Suppressor macrophage treated with lipopolysaccharide for 4 hours (primary cell): ENCODE measurements at regions not wholly inside any gene's neighbourhood (a gene's known extent, or its start where the extent isn't known, plus 50 kb on each side); places are given as distances from the start of the nearest gene placed in this dataset.
"Not testable (repeated sequence)": the region's sequence is repeated elsewhere in the genome, so short reads cannot be mapped to it uniquely, and the experiment has no call there.

Experiments used
- DNase-seq: peaks from one replicate; pipeline ENCODE4 v3.0.0-alpha.2; 2020

DNA sequence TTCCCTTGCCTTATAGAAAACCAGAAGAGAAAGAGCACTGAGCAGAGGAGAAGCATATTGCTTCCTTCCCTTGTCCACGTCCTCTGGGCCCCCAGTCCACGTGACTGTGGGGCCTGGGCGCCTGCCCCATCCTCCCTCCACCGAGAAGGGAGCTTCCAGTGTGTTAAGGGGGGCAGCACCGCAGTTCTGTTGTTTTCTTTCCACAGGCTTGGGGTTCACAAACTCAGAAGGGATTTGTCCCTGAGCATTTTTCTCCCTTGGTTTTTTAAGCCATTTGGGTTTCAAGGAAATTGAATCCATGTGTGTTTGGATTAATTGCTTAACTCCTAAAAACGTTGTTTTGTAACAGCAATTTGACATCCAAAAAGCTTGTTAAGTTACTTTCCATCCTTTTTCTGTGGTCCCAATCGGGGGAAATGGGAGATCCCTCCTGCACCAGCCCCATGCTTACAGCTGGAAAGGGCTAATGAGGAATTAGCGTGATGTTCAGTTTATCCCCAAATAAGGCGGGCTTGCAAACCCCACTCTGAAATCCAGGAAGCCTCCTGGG is 347.5 kb upstream of the TNRC6C start:
- no peak for DNase-seq

DNA sequence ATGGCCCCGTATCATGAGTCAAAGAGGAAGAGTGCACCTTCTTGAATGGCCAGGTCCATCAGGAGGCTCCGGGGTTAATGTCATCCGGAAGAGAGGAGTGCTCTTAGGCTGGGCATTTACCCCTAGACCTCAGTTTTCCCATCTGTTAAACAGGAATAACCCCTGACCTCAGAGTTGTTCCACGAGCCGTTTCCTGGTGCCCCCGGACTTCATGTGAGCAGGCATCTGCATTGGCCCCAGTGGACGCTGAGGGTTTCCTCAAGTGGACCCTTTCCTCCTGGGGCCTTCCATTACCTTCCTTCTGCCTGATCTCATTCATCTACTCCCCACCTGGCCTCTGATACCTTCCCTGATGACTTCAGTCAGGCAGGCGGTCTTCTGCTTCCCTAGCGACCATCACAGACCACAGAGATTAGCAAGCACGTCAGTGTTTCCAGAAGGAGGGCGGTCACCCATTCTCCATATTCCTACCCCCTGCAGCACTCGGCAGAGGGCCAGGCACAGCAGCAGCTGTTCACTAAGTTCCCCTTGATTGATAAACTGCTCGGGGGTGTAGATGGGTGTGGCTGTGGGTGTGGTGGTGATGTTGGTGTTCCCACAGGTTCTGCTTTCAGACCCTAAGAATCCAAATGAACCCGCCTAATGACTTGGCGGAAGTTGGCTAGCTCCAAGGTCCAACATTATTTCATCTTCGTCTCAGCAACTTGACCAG is 346.6 kb upstream of the TNRC6C start:
- no peak for DNase-seq

DNA sequence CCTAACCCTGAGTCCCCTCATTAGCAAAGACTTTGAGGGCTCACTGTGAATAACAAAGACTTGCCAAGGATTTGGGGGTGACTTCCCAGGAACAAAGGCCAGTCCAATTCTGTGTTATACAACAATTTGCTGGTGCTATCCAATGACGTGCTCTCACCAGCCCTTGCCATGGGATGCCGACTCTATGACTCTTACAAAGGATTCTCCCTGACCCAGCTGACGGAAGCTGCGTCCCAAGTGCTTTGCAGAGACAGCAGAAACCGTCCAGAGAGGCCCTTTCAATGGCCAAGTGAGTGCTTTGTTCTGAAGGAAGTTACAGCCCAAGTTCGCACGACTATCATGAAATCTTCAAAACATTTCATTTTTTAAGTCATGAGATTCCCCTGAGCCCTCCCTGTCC is 345.3 kb upstream of the TNRC6C start:
- no peak for DNase-seq

DNA sequence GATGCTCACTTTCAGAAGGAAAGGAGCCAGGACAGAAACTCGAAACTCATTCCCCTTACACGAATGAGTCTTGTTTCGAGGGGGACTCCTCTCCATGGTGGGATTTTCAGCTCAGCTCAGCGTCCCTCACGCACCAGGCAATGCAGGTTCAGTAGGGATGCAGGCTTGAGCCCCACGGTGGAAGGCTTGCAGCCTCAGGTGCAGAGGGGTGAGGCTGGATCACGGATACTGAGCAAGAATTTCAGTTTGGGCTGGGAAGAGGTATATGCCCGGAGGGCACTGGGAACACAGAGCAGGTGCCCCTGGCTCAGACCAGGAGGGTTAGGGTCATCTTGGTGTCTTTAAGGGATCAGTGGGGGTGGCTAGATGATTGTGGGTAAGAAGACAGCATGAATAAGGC is 344.9 kb upstream of the TNRC6C start:
- DNase-seq = no peak

DNA sequence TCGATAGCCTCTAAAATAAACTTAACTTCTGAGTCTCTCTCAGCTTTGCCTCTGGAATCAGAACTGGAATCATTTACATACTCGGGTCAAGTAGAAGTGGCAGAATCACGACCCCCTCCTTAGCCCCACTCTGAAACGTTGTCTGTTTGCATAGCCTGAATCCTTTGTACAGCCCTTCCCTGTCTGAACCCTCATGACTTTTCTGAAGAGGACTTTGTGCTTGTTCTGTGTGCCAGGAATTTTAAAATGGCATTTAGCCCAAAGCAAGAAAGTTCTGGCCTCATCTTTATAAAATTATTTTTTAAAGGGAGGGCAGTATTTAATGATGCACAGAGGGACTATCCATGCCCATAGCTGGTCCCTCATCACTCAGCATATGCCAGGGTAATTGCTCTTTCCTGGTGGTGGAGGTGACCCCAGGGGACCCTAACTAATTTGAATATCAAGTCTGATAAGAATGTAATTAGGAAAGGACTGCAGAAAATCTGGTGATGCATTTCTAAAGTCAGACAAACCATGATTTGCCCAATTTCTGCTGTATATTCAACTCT is 342.7 kb upstream of the TNRC6C start:
- DNase-seq = no peak

DNA sequence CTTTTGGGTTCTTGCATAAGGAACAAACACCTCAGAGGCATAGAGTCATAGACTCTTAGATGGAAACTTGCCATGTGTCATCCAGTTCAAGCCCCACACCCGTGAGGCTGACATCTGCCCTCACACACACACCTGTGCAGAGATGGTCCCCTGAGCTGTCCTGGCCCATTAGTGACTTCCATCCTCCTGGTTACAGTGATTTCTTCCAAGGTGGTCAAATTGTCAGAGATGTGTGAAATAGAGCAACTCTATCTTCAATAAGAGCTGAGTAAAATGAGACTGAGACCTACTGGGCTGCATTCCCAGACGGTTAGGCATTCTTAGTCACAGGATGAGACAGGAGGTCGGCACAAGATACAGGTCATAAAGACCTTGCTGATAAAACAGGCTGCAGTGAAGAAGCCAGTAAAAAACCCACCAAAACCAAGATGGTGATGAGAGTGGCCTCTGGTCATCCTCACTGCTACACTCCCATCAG is 342.2 kb upstream of the TNRC6C start:
- DNase-seq = no peak

DNA sequence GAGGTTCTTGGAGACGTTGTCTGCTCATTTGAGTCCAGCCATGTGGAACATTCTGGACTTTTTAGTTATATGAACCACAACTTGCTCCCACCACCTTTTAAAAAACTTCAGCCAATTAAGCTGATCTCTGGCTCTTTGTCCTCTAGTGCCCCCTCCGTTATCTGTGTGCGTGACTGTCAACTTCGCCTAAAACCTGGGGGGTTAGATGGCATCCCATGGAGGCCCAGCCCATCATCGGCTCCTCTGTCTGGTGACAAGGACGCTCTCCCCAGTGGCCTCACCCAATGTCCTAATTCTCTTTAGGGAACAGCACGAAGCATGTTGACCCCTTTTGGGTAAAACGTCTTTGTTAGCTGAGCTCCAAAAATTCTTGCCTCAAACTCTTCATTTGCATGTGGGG is 341.0 kb upstream of the TNRC6C start:
- DNase-seq = no peak

DNA sequence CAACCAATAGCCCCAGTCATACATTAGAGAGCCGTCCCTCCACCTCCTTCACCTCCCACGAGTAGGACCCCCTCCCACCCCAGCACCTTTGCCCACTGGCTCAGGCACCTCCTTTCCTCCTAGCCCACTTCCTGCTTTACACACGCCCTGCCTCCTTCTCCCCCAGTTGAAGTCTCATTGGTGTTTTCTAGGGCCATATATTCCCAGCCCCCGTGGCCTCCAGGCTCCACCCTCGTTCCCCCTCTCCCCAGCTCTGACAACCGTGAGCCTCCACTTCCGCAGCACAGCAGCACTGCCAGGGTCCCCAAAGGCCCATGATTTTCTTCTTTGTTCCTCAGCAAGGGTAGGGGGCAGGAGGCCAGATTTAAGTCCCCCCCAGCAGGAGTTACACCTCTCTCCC is 340.3 kb upstream of the TNRC6C start:
- DNase-seq = no peak

DNA sequence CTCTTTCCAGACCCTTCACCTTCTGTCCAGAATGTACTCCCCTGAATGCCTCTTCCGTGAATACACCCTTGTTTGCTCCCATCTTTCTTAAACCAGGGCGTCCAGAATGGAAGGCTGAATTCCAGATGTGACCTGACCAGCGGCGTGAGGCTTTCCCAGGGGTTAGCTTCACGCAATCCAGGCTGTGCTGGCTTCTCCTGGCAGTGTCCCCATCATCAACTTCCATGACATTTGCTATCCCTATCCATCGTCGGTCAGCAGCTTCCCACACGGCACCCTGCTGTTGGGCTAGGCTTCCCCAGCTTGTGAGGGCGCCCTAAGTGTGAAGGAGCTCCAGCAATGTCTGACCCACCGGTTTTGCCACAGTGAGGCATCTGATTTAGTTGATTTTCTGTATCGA is 339.8 kb upstream of the TNRC6C start:
- no peak for DNase-seq

DNA sequence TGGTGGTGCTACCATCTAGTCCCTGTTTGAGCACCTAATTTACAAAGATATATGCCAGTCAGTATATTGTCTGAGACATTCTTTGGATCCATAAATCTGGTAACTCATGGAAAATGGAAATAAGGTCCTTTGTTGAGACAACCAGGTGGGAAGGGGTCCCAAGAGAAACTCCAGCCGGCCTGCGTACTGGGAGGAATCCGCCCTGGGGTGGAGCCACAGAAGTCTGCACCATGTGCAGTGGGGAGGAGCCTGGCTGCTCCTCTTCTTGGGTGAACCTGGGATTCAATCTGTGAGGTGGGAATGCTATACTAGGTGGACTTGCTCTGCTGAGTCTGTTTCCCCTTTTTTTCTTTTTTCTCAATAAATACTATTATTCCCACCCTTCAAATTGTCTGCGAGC is 339.2 kb upstream of the TNRC6C start:
- DNase-seq = no peak

DNA sequence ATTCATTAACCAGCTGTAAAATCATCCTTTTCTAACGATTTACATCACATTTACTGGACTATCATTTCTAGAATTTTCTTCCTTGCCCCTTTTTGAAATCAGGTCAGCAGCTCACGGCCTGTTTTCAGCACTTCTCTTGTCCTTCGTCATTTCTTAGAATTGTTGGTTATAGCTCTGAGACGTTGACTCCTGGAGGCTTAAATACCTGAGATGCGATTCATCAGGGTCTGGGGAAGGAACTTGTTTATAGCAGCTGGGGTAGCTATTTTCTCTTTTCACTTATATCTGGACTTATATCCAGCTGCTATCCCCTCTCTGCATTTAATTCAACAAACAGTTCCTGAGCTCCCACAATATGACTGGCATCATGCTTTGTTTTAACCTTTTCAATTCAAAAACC is 338.7 kb upstream of the TNRC6C start:
- no peak for DNase-seq

DNA sequence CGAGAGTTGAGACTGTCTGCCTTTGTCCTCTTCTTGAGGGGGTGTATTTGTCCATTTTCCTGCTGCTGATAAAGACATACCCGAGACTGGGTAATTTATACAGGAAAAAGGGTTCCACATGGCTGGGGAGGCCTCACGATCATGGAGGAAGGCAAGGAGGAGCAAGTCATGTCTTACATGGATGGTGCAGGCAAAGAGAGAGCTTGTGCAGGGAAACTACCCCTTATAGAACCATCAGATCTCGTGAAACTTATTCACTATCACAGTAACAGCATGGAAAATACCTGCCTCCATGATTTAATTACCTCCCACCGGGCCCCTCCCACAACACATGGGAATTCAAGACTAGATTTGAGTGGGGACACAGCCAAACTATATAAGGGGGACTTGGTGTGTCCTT is 338.2 kb upstream of the TNRC6C start:
- DNase-seq = no peak

DNA sequence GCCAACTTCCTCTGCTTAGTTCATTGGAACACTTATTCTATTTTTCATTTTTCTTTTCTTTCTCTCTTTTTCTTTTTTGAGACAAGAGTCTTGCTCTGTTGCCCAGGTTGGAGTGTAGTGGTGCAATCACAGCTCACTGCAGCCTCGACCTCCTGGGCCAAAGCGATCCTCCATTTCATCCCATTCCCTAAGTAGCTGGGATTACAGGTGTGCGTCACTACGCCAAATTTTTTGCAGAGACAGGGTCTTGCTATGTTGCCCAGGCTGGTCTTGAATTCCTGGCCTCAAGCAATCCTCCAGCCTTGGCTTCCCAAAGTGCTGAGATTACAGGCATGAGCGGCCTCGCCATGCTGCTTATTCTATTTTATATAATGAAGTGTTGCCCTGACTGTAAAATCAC is 336.4 kb upstream of the TNRC6C start:
- DNase-seq = not testable (repeated sequence)

DNA sequence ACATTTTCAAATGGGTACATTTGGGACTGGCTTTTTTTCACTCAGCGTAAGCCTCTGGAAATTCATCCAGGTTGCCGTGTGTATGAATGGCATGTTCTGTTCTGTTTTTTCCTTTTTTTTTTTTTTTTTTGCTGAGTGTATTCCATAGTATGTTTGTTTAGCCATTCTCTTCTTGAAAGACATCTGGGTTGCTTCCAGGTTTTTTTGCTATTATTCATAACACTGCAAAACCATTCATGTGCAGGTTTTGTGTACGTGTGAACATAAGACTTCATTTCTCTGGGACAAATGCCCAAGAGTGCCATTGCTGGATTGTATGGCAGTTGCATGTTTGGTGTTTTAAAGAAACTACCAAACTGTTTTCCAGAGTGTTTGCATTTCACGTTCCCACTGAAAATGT is 335.9 kb upstream of the TNRC6C start:
- no peak for DNase-seq

DNA sequence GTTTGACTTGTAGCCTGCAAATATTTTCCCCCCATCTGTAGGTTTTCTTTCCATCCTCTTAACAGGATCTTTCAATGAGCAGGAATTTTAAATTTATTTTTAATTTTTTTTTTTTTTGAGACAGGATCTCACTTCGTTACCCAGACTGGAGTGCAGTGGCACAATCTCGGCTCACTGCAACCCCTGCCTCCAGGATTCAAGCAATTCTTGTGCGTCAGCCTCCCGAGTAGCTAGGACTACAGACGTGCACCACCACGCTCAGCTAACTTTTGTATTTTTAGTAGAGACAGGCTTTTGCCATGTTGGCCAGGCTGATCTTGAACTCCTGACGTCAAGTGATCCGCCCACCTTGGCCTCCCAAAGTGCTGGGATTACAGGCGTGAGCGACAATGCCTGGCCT is 335.2 kb upstream of the TNRC6C start:
- not testable (repeated sequence) for DNase-seq

DNA sequence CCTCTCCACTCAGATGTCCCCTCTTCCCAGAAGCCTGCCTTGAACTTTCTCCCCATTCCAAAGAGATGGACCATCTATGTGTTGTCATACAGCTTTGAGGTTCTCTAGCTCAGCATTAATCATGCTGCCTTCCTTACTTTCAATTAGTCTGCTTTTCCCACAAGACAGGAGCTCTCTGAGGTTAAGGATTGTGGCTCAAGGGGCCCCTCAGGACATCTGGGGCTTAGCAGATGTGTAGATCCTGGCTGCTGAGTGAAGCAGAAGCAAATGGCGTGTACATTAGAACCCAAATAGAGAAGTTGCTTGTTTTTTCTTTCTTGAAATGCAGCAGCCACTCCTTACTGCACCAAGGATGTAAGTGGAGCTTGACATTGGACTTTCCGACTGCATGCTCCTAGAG is 330.5 kb upstream of the TNRC6C start:
- no peak for DNase-seq

DNA sequence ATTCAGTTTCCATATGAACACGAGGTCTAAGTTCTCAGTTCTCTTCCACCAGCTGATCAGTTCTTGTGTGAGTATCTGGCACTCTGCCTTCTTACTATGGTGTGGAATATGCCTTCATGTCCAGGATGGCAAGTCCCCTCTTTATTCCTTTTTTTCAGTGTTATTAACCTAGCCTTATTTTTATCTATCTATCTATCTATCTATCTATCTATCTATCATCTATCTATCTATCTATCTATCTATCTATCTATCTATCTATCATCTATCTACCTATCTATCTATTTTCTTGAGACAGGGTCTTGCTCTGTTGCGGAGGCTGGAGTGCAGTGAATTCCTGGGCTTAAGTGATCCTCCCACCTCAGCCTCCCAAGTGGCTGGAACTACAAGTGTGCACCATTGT is 329.2 kb upstream of the TNRC6C start:
- not testable (repeated sequence) for DNase-seq

DNA sequence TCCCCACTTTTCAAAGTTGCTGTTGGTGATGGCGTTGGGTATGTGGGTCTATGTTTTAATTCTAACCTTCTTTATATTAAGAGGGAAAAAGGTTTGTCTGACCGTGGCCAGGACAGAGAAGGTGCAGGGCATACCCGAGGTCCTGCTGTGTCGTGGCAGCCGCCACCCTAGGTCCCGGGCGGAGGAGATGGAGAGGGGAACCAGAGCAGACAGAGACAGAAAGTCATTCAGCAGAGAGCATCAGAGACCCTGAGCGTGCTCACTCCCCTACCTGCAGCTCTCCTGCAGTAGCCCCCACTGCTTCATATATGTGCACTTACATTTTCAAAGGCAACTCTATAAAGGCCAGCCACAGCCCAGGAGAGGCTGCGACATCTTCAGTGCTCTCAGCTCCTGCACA is 327.2 kb upstream of the TNRC6C start:
- no peak for DNase-seq

DNA sequence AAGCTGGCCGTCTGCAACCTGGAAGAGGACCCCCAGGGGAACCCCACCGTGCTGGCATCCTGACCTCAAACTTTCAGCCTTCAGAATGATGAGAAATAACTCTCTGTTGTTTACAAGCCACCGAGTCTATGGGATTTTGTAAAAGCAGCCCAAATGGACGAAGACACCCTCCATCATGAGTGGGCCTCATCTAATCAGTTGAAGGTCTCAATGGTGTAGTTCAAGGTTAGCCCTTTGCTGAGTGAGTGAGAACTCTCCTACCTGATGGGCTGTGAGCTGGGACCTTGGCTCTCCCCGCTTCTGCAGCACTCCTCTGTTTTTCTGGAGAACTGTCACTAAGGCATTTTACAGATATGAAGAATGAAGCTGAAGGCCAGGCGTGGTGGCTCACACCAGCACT is 325.9 kb upstream of the TNRC6C start:
- DNase-seq = no peak

DNA sequence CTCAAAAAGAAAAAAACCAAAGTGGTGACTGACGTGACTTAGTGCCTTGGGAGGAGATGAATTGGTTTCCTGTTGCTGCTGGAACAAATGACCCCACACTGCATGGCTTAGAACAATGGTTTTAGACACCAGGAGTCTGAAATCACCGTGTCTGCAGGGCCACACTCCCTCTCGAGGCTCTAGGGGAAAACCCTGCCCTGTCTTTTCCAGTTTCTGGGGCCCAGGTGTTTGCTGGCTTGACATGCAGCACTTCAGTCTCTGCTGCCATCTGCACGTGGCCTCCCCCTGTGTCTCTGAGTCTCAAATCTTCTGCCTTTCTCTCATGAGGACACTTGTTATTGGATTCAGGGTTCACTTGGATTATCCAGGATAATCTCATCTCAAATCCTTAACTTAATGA is 323.8 kb upstream of the TNRC6C start:
- DNase-seq = no peak

DNA sequence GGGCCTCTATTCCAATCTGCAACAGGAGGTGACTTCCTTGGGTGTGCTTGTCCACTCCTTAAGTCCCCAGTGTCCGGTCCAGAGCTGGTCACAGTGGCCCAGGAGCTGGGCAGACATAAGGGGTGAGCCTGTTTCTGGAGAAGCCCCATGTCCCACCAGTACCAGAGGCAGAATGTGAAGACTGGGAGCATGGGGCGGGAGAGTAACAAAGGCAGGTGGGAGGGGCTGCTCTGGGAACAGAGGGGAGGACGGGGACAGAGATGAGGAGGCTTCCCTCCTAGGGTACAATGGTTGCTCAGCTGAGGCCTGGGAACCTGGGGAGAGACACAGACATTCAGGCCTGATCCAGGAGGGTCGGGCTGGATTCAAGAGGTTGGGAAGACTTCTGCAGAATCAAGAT is 323.3 kb upstream of the TNRC6C start:
- DNase-seq = no peak

DNA sequence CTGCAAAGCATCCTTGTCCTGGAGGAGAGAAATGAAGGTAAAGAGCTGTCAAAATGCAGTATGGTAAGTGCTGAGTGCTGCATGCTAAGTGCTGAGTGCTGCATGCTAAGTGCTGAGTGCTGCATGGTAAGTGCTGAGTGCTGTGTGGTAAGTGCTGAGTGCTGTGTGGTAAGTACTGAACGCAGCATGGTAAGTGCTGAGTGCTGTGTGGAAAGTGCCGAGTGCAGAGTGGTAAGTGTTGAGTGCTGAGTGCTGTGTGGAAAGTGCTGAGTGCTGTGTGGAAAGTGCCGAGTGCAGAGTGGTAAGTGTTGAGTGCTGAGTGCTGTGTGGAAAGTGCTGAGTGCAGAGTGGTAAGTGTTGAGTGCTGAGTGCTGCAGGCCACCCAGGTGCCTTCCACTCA is 322.7 kb upstream of the TNRC6C start:
- DNase-seq = not testable (repeated sequence)

DNA sequence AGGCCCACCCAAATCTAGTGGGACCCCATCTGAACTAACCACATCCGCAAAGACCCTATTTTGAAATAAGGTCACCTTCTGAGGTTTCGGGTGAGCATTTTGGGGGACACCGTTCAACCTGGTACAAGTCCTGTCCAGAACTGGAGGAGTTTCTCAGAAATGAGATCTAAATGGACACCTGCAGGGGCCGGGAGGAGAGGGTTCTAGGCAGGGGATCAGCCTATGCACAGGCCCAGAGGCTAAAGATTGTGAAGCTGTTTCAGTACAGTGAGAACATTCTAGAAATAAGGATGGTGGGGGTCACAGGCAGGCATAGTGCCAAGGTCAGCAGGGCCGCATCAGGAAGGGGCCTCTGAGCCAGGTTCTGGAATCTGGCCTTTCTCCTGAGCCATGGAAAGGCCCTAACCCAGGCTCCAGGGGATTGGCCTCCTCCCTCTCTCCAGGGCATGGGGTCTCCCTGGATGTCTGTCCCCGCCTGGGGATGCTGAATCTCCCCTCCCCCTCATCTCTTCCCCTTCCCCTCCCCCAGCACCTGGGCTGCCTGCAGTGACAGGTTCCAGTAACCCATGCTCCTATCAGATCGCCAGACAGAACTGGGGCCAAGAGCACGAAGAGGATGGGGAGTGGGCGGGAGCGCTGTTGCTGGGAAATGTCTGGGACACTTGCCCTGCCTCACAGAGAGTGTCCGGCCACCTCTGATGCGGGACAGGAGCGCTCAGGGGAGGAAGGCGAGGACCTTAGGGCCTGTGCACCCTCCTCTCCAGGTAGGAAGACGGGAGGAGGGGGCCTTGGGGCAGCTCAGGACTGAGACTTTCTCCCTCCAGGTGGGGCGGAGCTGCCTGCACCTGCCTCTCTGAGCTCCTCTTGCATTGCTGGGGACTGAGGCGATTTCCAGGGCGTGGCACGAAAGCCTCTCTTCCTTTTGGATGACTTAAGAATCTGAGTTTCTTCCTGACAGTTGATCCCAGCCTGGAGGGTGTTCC is 321.4 kb upstream of the TNRC6C start:
- no peak for DNase-seq
